GM21723 (cell line): ENCODE measurements at regions not wholly inside any gene's neighbourhood (a gene's known extent, or its start where the extent isn't known, plus 50 kb on each side); places are given as distances from the start of the nearest gene placed in this dataset.

ENCODE experiments used
- ATAC-seq: cut with Tn5 transposase; IDR thresholded peaks from one replicate; pipeline ENCODE4 v1.9.1; 2021; ENCODE audit warnings: mild to moderate bottlenecking, moderate library complexity; ENCODE audit not compliant: unreplicated experiment

DNA sequence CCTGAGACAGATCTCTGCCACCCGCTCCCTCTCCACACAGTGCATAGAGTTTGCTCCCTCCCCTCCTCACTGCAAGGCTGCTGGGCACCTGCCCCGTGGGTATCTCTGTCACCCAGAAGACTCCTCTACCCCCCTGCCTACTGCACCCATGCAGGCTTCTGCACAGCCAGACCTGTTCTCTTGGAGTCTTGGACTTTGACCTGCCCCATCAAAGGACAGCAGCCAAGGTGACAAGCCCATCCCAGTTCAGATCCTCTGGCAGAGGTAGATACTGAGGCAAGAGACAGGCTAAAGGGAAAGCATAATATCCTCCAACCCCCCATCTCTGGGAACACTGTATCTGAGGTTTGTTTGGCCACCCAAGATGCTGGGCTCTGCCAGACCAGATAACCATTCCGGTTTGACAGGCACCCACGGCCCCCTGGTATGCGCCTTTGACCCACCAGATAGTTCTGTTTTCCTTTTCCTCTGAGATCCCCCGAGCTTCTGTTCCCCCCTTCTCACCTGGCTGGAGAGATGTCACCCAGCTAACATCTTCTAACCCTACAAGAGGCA lies 239.6 kb downstream of the SOX9 start:
- no peak for ATAC-seq

DNA sequence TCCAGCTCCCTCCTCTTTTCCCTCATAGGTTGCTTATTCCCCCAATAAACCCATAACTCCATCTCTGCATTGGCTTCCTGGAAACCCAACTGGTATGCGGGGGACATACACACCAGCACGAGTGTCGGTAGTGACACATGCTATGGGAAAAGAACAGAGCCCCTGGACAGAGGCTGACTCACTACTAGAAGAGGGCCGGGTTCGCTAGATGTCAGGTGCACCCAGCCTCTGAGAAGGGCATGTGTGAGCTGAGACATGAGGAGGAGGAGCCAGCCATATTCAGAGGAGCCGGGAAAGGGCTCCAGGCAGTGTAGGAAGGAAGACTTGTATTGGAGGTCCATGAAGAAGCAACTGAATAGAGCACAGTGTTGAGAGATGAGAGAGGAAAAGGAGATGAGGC lies 241.1 kb downstream of the SOX9 start:
- ATAC-seq, result no peak

DNA sequence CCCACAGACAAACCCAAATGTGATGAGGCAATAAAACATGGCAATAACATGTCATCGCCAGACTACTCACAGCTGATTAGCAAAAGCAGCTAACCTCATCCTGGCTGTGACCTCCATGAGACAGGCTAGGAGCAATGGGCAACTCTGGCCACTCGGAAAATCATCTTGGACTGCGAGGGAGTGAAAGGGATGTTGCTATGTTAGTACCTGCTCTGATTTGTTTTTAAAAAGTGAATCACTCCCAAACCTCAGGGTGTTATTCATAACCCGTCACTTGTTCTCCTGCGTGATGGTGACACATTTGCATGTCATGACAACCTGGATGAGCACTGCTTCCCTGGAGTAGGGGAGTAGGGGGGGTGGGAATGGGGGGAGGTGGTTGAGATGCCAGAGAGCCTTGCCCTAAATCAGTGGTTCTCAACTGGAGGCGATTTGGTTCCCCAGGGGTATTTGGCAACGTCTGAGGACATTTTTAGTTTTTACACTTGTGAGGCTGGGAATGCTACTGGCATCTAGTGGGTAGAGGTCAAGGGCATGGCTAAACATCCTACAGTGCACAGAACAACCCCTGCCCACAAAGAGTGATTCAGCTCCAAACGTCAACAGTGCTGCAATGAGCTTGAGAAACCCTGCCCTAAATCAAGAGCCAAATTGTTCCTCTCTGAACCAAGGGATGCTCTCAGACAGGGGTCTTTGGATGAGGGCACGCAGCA lies 241.7 kb downstream of the SOX9 start:
- no peak for ATAC-seq

DNA sequence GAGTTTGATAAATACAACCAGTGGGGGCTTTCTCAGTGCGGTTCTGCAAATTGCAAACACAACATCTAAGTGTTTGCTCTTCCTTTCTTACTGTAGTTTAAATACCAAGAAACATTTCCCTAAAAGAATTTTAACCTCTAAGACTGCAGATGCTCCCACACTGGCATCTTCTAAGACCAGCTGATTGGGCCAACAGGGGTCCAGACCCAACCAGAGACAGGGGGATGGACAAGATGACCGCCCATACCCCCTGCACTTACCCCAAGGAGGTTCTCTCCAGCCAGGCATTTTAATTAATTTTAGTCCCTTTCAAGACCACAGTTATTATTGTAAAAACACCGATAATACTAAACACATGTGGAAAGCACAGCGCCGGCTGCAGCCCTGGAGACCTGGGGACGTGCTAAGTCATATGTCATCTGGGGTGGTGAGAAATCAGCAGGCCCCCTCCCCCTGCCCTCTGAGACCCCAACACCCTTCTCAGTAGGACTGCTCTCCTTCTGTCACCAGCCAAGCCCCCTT lies 242.3 kb downstream of the SOX9 start:
- ATAC-seq, result no peak

DNA sequence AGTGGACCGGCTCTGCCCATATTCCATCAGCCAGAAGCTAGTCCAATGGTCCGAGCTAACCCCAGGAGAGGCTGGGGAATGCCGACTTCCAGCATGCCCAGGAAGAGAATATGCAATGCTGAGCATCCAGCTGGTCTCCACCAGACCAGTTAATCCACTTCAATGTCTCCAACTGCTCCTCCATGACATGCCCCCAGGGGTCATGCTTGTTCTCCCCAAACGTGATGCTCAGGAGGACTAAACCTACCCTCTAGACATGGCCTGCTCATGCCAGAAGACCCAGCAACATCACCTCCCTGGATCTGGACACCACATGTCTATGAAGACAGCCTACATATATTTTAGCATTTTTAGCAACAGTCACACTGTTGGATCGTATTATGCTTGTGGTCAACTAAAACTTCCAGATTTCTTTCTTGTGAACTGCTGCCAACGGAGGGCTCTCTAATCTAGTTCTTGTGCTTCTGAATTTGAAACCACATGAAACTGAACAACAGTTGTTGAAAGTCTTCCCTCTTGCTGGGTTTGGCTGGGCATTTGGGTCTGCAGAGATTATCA lies 245.1 kb downstream of the SOX9 start:
- no peak for ATAC-seq

DNA sequence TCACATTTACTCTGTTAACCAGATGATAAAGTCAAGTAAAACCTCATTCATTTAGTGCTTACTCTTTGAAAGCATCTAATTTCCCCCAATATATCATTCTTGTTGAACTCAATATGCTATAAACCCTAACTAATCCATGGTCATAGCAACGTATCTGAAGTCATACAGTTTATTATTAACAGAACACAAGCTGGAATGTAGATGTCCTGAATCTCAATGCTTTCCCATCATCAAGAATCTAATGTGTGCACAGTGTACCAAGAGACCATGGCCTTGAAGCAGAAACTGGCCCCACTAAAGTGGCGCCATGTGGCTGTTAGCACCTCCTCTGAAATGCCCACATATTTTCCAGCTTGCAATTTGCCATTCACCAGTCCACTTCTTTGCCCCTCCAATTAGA lies 245.8 kb downstream of the SOX9 start:
- ATAC-seq, result no peak

DNA sequence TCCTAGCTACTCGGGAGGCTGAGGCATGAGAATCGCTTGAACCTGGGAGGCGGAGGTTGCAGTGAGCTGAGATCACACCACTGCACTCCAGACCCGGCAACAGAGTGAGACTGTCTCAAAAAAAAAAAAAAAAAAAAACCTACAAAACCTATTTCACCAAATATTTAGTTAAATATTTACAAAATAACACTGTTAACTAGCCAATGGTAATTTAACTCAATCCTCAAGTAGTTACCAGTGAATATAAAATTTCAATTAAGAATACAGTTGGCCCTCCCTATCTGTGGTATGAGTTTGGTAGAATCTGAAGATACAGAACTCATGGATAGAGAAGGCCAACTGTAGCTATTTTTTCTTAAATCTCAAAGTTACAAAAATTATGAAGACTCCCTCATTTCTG lies 247.4 kb downstream of the SOX9 start:
- ATAC-seq, result no peak

DNA sequence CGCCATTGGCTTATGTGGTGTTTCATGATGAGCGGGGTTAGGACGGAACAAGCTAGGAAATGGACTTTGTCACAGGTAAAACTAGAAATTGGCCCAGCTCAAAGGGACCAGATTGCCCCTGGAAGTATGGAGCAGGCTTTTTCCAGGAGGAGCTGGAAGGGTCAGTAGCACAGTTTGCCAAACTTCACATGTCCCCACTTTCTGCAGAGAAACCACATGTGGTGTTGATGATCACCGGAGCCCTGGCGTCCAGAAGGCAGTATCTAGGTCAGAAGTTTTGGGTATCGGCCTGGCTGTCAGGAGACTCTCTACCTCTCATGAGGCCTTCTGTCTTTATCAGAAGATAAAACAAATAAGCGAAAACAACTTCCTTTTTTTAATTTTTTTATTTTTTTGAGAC lies 248.5 kb downstream of the SOX9 start:
- no peak for ATAC-seq

DNA sequence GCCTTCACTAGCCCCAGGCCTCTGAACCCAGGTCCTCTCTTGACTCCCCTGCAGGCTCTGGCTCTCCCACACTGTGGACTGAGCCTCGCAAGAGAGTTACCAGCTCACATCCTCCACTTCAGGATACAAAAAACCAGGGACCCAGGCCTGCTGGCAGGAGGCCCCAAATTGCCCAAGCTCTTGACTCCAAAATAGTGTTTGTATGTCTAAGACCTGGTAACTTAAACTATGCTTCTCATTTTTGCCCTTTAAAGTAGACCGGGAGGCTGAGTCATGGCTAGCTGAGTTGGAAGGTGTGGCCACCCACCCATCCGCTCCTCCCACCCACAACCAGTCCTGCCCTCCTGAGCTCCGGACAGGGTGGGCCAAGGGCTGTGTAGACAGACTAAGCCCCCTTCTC lies 250.0 kb downstream of the SOX9 start:
- no peak for ATAC-seq

DNA sequence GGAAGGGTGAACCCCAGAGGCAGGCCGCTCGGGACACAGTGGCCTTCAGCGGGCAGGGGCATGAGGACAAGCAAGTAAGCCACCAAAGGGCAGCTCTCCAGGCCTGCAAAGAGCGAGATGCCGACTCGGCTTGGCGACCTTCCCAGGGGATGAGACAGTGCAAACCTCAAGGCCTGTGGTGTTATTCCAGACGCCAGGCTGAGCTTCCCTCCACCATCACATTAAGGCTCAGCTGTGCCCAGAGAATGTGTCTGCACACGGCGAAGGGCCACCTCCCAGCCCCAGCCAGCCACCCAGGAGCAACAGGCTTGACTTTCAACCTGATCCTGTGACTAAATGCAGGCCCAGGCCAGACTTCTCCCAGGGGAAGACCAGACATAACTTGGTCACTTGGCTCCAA lies 251.4 kb downstream of the SOX9 start:
- ATAC-seq, result no peak

DNA sequence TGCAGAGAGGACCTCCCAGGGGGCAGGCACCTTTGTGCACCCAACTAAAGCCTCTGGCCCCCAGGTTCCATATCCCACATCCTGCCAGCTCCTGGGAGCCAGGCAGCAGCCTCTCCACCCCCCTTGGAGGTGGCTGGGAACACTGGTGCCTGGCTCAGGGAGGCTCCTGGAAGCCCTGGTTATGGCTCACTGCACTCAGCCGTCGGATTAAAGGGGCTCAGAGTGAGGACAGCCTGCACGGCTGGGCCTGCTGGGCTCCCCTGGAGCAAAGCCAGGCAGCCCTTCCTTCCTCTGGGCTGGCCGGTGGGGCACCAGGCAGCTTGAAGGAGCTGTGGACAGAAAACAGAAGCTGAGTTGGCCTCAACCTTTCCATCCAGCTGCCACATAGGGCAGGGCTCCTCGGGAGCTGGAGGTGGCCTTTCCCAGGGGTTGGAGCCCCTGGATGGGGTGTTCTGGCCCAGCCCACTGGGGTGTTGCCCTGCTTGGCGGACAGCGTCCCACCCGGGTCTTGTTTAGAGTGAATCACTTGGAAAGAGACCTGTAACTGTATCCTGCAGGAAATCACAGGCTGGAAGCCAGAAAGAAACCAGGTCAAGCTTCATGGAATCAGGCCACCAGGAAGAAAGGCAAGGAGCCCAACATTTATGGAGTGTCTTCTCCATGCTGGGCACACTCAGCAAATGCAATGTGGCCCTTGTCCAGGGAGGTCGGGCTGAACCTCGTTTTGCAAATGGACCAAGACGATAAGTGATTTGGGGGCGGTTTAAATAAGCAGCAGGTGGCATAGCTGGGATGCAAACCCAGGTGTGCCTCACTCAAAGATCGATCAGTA lies 253.3 kb downstream of the SOX9 start:
- no peak for ATAC-seq

DNA sequence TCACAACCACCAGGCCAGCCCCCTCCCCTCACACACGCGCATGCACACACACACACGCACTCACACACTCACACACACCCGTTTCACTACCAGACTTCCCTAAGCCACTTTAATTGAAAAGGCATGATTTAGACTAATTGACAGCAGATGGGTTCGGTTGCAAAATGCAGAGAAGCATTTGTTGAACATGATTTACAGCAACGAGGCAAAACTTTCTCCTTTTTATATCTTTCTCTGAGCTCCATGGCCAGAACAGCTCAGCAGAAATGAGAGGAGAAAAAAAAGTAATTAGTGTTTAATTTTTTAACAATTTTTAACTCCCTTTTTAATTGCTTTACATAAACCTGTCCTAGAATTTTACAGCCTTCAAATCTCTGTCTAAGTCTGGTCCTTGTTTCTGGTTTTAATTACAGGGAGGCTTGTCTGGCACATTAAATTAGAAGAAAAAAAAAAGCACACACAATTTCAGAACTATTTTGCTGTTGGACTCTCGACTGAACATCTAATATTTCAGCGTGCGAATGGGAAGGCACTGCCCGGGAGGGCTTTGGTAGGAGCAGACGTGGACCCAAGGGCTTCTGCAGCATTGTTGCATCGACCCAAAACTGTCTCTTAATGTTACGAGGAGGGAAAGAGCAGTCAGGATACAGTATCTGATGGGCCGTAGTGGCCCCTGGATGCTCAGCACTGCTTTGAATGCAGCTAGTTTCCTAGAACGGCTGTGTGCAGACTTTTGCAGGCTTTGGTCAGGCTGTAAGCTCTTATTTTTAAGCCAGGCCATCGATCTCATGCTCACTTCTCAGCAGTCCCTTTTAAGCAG lies 255.9 kb downstream of the SOX9 start:
- ATAC-seq, result no peak

DNA sequence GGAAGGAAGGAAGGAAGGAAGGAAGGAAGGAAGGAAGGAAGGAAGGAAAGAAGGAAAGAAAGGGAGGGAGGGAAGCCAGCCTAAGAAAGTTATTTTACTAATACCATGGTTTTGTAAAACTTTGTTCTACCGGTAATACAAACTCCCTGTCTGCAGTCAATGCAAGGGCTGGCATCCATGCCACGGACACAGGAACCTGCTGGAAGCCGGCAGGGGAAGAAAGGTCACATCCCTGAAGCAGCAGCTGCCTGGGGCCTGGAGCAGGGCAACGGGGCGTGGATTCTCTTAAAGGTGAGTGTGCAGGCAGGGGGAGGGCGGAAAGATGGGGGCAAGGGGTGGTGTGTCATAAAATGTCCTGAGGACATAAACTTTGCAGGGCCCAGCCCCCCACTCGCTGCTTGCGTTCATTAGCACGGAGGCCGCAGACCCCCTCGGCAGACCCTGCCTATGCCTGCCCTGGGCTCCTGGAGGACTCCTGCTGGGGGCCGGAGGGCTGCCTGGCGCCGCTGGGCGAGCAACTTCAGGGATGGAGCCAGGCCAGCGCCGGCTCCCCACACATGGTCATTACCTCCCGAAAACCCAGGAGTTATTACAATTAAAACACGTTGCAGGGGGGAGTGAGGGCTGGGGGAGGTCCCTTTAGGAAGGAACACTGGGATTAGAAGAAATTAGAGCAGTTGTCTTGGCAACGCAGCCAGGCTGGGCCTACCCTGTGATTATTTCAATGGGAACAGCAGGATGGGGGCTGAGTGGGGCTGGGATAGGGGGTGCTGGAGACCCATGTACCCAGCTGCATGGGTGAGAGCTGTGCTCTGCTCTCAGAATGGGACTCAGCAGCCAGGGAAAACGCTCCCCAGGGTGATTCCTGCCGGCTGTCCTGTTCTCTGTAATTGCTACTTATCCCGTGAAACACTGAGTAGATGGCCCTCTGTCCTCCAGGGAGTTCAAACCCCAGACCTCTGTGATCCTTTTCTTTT lies 257.9 kb downstream of the SOX9 start:
- ATAC-seq, result no peak

DNA sequence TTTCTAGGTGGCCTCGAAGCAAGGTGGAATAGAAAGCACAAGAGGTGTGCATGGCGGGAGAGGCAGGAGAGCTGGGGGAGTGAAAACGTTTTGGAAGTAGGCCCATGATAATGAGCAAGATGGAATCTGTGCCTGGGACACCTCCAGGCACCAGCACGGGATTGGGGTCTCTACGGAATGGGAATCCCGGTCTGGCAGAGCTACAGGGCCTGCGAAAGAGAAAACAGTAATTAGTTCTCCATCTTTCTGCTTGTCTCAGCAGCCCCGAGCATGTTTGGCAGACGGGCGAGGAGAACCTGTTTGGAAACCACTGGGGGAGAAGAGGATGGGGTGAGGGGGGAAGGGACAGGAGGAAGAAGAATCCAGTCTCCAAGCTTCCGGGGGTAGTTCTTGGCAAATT lies 258.7 kb downstream of the SOX9 start:
- ATAC-seq, result no peak

DNA sequence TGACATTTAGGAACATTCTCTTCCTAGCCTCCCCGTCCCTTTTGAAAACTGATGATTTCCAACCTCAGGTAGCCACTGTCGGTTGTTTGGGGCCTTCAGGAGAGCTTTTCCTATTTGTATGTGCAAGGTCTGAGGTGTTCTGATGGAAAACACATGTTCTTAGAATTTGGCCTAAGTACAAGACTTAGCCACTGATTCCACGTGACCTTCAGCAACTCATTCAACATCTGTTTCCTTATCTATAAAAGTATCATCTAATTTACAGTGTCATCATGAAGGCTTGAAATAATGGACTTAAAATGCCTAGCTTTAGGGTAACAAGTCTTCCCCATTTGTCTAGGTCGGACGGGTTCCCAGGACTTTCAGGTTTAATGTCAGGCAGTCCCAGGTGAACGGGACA lies 259.3 kb downstream of the SOX9 start:
- ATAC-seq, result no peak

DNA sequence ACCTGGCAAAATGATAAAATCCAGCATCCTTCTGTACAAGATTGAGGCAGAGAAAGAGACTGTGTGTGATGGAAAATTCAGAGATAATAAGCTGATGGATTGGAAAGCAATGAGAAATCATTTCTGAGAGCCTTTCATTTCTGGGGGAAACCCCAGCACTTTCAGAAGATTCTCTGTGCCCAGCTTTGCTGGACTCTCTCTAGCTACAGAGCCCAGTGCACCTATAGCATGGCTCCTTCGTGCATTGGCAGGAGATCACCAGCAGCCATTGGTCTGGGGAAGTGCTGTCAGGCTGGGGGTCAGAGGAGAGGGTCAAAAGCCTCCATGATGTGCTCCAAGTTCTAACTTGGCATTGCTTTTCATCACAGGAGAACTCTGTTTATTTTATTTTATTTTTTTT lies 259.9 kb downstream of the SOX9 start:
- ATAC-seq, result no peak

DNA sequence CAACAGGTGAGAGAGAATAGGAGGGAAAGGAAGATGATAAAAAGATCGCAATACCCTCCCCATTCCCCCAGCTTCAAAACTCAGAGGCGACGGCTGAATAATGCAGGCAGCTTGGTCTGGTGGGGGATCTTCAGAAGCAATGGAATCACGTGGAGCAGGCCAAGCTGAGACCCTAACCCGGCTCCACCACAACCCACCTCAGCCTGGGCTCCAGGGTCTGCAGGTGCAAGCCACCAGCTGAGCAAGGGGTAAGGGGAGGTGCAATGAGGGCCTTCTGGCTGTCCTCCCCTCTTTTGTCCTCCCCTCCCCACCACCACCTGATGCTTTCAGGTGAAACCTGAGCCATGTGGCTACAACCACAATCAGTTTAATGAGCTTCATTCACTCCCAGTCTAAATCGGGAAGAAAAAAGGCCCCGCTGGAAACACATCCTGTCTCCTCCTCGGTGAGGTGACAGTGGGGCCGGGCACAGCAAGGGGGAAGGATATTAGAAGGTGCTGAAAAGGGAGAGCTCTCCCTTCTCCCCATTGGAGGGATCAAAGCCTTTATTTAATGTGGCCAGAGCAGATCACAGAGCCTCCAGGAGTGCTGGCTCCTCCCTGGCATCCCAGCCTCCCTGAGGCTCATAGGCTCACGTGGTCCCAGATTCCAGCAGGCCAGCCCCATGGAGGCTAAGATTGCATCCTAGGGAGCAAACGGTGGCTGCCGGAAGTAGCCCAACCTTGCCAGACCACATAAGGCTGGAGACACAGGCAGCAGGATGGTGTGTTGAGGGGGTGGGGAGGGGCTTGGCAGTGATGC lies 261.0 kb downstream of the SOX9 start:
- ATAC-seq, result no peak

DNA sequence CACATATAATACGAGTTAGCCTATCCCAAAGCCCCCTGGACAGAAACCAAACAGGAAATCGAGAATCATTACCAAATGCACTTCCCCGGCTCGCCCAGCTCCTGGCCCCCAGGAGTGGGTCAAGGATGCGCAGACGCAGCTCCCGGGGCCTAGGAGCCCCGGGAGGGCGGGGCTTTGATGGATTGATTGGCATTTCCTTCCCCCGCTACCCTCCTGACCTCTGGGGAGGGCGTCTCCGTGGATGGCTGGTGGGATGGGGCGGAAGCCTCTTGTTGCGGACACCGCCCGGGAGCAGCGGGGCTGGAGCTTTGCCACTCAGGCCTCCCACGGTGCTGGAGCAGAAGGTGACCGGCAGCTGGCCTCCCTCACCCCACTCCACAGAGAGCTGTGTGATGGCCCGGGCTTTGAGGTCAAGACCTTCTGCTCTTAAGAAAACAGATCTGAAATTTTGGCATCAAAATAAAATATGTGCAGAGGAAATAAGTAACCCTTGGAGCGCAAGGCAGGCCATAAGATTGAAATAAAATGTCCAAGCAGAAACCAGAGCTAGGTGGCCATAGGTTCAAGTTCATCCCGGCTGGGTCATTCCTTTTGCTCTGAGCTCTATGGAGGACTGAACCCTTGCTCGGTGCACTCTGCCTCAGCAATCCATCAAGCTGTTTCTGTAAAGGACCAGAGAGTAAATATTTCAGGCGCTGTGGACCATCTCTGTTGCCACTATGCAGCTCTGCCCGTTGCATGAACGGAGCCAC lies 262.3 kb downstream of the SOX9 start:
- ATAC-seq, result no peak
